ENCODE measurements at regions not wholly inside any gene's neighbourhood (a gene's known extent, or its start where the extent isn't known, plus 50 kb on each side); places are given as distances from the start of the nearest gene placed in this dataset.
"Not testable (repeated sequence)": the region's sequence is repeated elsewhere in the genome, so short reads cannot be mapped to it uniquely, and the experiment has no call there.

- Histone ChIP-seq H3K4me3 (no peak overlapping the region), H3K36me3 (replicated peaks; ENCODE audit: insufficient read depth, low read depth) (no peaks in the 10 kb centered on the region), H3K9me2 (replicated peaks; ENCODE audit: insufficient read depth) (no peaks in the 10 kb centered on the region), H3K4me2 (no peak overlapping the region), H3K9me3 (ENCODE audit: low read depth) (no peaks in the 10 kb centered on the region), H3K27me3 (no peaks in the 10 kb centered on the region), H3K27ac (no peak overlapping the region), H4K20me1 (ENCODE audit: insufficient read depth, poor library complexity, severe bottlenecking) (no peaks in the 10 kb centered on the region), H2AFZ (no peak overlapping the region), H3K79me2 (no peaks in the 10 kb centered on the region), H3K4me1 (ENCODE audit: insufficient read depth) (no peaks in the 10 kb centered on the region)
- TF ChIP-seq EZH2phosphoT487 (IDR thresholded peaks at IDR 0.05; ENCODE audit: low read depth, severe bottlenecking, unreplicated experiment) (no peak), CTCF (IDR thresholded peaks at IDR 0.05; ENCODE audit: poor library complexity) (no peak), EZH2 (IDR thresholded peaks at IDR 0.05; ENCODE audit: borderline replicate concordance) (no peak)
- WGBS (ENCODE audit: low lambda C conversion rate, missing lambda C conversion rate): 92% methylated on average over 7 of the region's 7 CpGs
- no peak for DNase-seq (ENCODE audit: low spot score)
Measured at GRCh38 chr12:131197490-131197889, 243.8 kb downstream of the ADGRD1 start.

- TF ChIP-seq EZH2 (IDR thresholded peaks at IDR 0.05; ENCODE audit: borderline replicate concordance): no peak
- TF ChIP-seq CTCF (IDR thresholded peaks at IDR 0.05; ENCODE audit: poor library complexity): no peak
- TF ChIP-seq EZH2phosphoT487 (IDR thresholded peaks at IDR 0.05; ENCODE audit: low read depth, severe bottlenecking, unreplicated experiment): no peak
- no peaks in the 10 kb centered on the region for H3K79me2 ChIP-seq
- no peaks in the 10 kb centered on the region for H4K20me1 ChIP-seq (ENCODE audit: insufficient read depth, poor library complexity, severe bottlenecking)
- H3K4me2 ChIP-seq: no peak overlapping the region
- no peak for DNase-seq (ENCODE audit: low spot score)
- 87% methylated on average over 2 of the region's 3 CpGs for WGBS (ENCODE audit: low lambda C conversion rate, missing lambda C conversion rate)
- no peaks in the 10 kb centered on the region for H3K36me3 ChIP-seq (replicated peaks; ENCODE audit: insufficient read depth, low read depth)
- no peaks in the 10 kb centered on the region for H3K9me2 ChIP-seq (replicated peaks; ENCODE audit: insufficient read depth)
- no peaks in the 10 kb centered on the region for H3K27me3 ChIP-seq
- no peak overlapping the region for H3K4me3 ChIP-seq
- no peaks in the 10 kb centered on the region for H3K4me1 ChIP-seq (ENCODE audit: insufficient read depth)
- no peak overlapping the region for H3K27ac ChIP-seq
- H2AFZ ChIP-seq: no peak overlapping the region
- H3K9me3 ChIP-seq (ENCODE audit: low read depth): no peaks in the 10 kb centered on the region
Measured at GRCh38 chr12:131199221-131199620, 245.5 kb downstream of the ADGRD1 start.

- not testable (repeated sequence) for H2AFZ ChIP-seq; H3K9me2 ChIP-seq (replicated peaks; ENCODE audit: insufficient read depth); DNase-seq (ENCODE audit: low spot score); H3K4me1 ChIP-seq (ENCODE audit: insufficient read depth); H3K27ac ChIP-seq; H3K9me3 ChIP-seq (ENCODE audit: low read depth); H3K36me3 ChIP-seq (replicated peaks; ENCODE audit: insufficient read depth, low read depth); H3K79me2 ChIP-seq; H3K4me2 ChIP-seq; H3K27me3 ChIP-seq; H4K20me1 ChIP-seq (ENCODE audit: insufficient read depth, poor library complexity, severe bottlenecking); H3K4me3 ChIP-seq
- no CpG with 5 or more reads among the region's 20 CpGs for WGBS (ENCODE audit: low lambda C conversion rate, missing lambda C conversion rate)
Measured at GRCh38 chr12:131201912-131202311, 248.2 kb downstream of the ADGRD1 start.

GRCh38 chr12:131202592-131203378, 249.1 kb downstream of the ADGRD1 start:
- Histone ChIP-seq H3K36me3 (replicated peaks; ENCODE audit: insufficient read depth, low read depth) (no peaks in the 10 kb centered on the region), H3K27me3 (no peaks in the 10 kb centered on the region), H3K9me2 (replicated peaks; ENCODE audit: insufficient read depth) (no peaks in the 10 kb centered on the region), H3K4me3 (no peak overlapping the region), H3K79me2 (no peaks in the 10 kb centered on the region), H3K27ac (no peak overlapping the region), H4K20me1 (ENCODE audit: insufficient read depth, poor library complexity, severe bottlenecking) (no peaks in the 10 kb centered on the region), H3K4me1 (ENCODE audit: insufficient read depth) (no peaks in the 10 kb centered on the region), H2AFZ (no peak overlapping the region), H3K4me2 (no peak overlapping the region), H3K9me3 (ENCODE audit: low read depth) (no peaks in the 10 kb centered on the region)
- TF ChIP-seq EZH2 (IDR thresholded peaks at IDR 0.05; ENCODE audit: borderline replicate concordance): no peak
- no peak for TF ChIP-seq CTCF (IDR thresholded peaks at IDR 0.05; ENCODE audit: poor library complexity)
- no peak for TF ChIP-seq EZH2phosphoT487 (IDR thresholded peaks at IDR 0.05; ENCODE audit: low read depth, severe bottlenecking, unreplicated experiment)
- WGBS (ENCODE audit: low lambda C conversion rate, missing lambda C conversion rate): 85% methylated on average over 39 of the region's 40 CpGs
- no peak for DNase-seq (ENCODE audit: low spot score)
